ENCODE measurements at regions not wholly inside any gene's neighbourhood (a gene's known extent, or its start where the extent isn't known, plus 50 kb on each side); places are given as distances from the start of the nearest gene placed in this dataset.
"Not testable (repeated sequence)": the region's sequence is repeated elsewhere in the genome, so short reads cannot be mapped to it uniquely, and the experiment has no call there.

GRCh38 chr3:164927728-164928127 lies 150.6 kb downstream of the SI start:
- DNase-seq (ENCODE audit: low spot score), result no peak

- no peak for DNase-seq (ENCODE audit: low spot score)
Measured at GRCh38 chr3:164918905-164919304, 159.4 kb downstream of the SI start.

GRCh38 chr3:164912916-164913315 lies 165.4 kb downstream of the SI start:
- no peak for DNase-seq (ENCODE audit: low spot score)

- no peak for DNase-seq (ENCODE audit: low spot score)
Measured at GRCh38 chr3:164903820-164904451, 174.4 kb downstream of the SI start.

GRCh38 chr3:164897342-164897741 lies 181.0 kb downstream of the SI start:
- DNase-seq (ENCODE audit: low spot score), result peak; percentile 35

- DNase-seq (ENCODE audit: low spot score), result no peak
Measured at GRCh38 chr3:164890061-164890460, 188.2 kb downstream of the SI start.

GRCh38 chr3:164883171-164883570 lies 195.1 kb downstream of the SI start:
- DNase-seq (ENCODE audit: low spot score), result peak; percentile 78

- DNase-seq (ENCODE audit: low spot score), result no peak
Measured at GRCh38 chr3:164879201-164879600, 199.1 kb downstream of the SI start.

- DNase-seq (ENCODE audit: low spot score), result no peak
Measured at GRCh38 chr3:164864454-164864853, 213.8 kb downstream of the SI start.

GRCh38 chr3:164852866-164853265 lies 225.4 kb downstream of the SI start:
- DNase-seq (ENCODE audit: low spot score), result no peak

GRCh38 chr3:164851905-164852304 lies 226.4 kb downstream of the SI start:
- no peak for DNase-seq (ENCODE audit: low spot score)

- DNase-seq (ENCODE audit: low spot score), result no peak
Measured at GRCh38 chr3:164851204-164851603, 227.1 kb downstream of the SI start.

- no peak for DNase-seq (ENCODE audit: low spot score)
Measured at GRCh38 chr3:164848923-164849322, 229.4 kb downstream of the SI start.

- DNase-seq (ENCODE audit: low spot score), result no peak
Measured at GRCh38 chr3:164845739-164846138, 232.6 kb downstream of the SI start.

GRCh38 chr3:164832216-164832615 lies 246.1 kb downstream of the SI start:
- DNase-seq (ENCODE audit: low spot score), result no peak

GRCh38 chr3:164818318-164818717 lies 260.0 kb downstream of the SI start:
- no peak for DNase-seq (ENCODE audit: low spot score)

GRCh38 chr3:164814106-164814505 lies 264.2 kb downstream of the SI start:
- DNase-seq (ENCODE audit: low spot score), result no peak

GRCh38 chr3:164812042-164812441 lies 266.3 kb downstream of the SI start:
- no peak for DNase-seq (ENCODE audit: low spot score)

GRCh38 chr3:164806188-164806587 lies 272.1 kb downstream of the SI start:
- no peak for DNase-seq (ENCODE audit: low spot score)

- no peak for DNase-seq (ENCODE audit: low spot score)
Measured at GRCh38 chr3:164794099-164794498, 284.2 kb downstream of the SI start.

- no peak for DNase-seq (ENCODE audit: low spot score)
Measured at GRCh38 chr3:164791263-164791662, 287.0 kb downstream of the SI start.

- not testable (repeated sequence) for DNase-seq (ENCODE audit: low spot score)
Measured at GRCh38 chr3:164784407-164784806, 293.9 kb downstream of the SI start.

- DNase-seq (ENCODE audit: low spot score), result no peak
Measured at GRCh38 chr3:164781755-164782154, 296.5 kb downstream of the SI start.

- DNase-seq (ENCODE audit: low spot score), result no peak
Measured at GRCh38 chr3:164779816-164780215, 298.5 kb downstream of the SI start.

- DNase-seq (ENCODE audit: low spot score), result no peak
Measured at GRCh38 chr3:164752812-164753211, 325.5 kb downstream of the SI start.
